Astrocyte (in vitro differentiated cells and primary cell): ENCODE measurements at regions not wholly inside any gene's neighbourhood (a gene's known extent, or its start where the extent isn't known, plus 50 kb on each side); places are given as distances from the start of the nearest gene placed in this dataset.
A peak's percentile ranks its signal among the peaks of the same experiment; 100 is the strongest.

Source experiments
- DNase-seq: peaks from one replicate; pipeline ENCODE4 v3.0.0-alpha.2; 2010; ENCODE audit warnings: low read depth
- FAIRE-seq: peaks from 2 replicates; lab custom pipeline; 2011; peaks lifted over from hg19 to GRCh38; lab: Jason Lieb, UNC
- H2AFZ ChIP-seq: 2 replicates; pipeline ENCODE4 v1.6.0; 2012; ENCODE audit warnings: low read depth, low read length, inconsistent platforms
- H3K27ac ChIP-seq: 2 replicates; pipeline ENCODE4 v1.5.1; 2011; ENCODE audit warnings: low read depth, low read length, inconsistent platforms
- H3K27me3 ChIP-seq: 2 replicates; pipeline ENCODE4 v1.6.0; 2011; ENCODE audit warnings: low read length, inconsistent platforms; ENCODE audit not compliant: insufficient read depth
- H3K36me3 ChIP-seq: 2 replicates; pipeline ENCODE4 v1.5.1; 2011; ENCODE audit warnings: low read length, inconsistent platforms; ENCODE audit not compliant: insufficient read depth
- H3K4me1 ChIP-seq: 2 replicates; pipeline ENCODE4 v1.5.1; 2011; ENCODE audit warnings: low read length, inconsistent platforms; ENCODE audit not compliant: insufficient read depth
- H3K4me2 ChIP-seq: 2 replicates; pipeline ENCODE4 v1.6.0; 2012; ENCODE audit warnings: low read length, inconsistent platforms
- H3K4me3 ChIP-seq: 2 replicates; pipeline ENCODE4 v1.5.1; 2011; ENCODE audit warnings: low read depth, mild to moderate bottlenecking, low read length, inconsistent platforms; ENCODE audit not compliant: insufficient read depth
- H3K79me2 ChIP-seq: 2 replicates; pipeline ENCODE4 v1.6.0; 2012; ENCODE audit warnings: mild to moderate bottlenecking, low read length, inconsistent platforms; ENCODE audit not compliant: insufficient read depth
- H3K9ac ChIP-seq: 2 replicates; pipeline ENCODE4 v1.6.0; 2012; ENCODE audit warnings: mild to moderate bottlenecking, low read length, inconsistent platforms
- H3K9me3 ChIP-seq: 2 replicates; pipeline ENCODE4 v1.5.1; 2012; ENCODE audit warnings: low read depth, mild to moderate bottlenecking, low read length, inconsistent platforms; ENCODE audit not compliant: insufficient read depth
- H4K20me1 ChIP-seq: 2 replicates; pipeline ENCODE4 v1.6.0; 2012; ENCODE audit warnings: low read length, inconsistent platforms; ENCODE audit not compliant: insufficient read depth
- H3K27ac Mint-ChIP-seq: one replicate; pipeline ENCODE4 v1.8.0; 2021; ENCODE audit warnings: mild to moderate bottlenecking, mixed read lengths; ENCODE audit not compliant: unreplicated experiment
- H3K27me3 Mint-ChIP-seq: one replicate; pipeline ENCODE4 v1.8.0; 2021; ENCODE audit warnings: low read depth, mixed read lengths; ENCODE audit not compliant: unreplicated experiment
- H3K36me3 Mint-ChIP-seq: one replicate; pipeline ENCODE4 v1.8.0; 2021; ENCODE audit warnings: low read depth, mixed read lengths; ENCODE audit not compliant: unreplicated experiment
- H3K4me1 Mint-ChIP-seq: one replicate; pipeline ENCODE4 v1.8.0; 2021; ENCODE audit warnings: low read depth, mixed read lengths; ENCODE audit not compliant: unreplicated experiment
- H3K4me3 Mint-ChIP-seq: one replicate; pipeline ENCODE4 v1.8.0; 2021; ENCODE audit warnings: mild to moderate bottlenecking, moderate library complexity, mixed read lengths; ENCODE audit not compliant: unreplicated experiment
- H3K9me3 Mint-ChIP-seq: one replicate; pipeline ENCODE4 v1.8.0; 2021; ENCODE audit warnings: mild to moderate bottlenecking, mixed read lengths; ENCODE audit not compliant: unreplicated experiment
- EZH2 ChIP-seq: IDR thresholded peaks from 2 replicates; pipeline ENCODE4 v1.6.1; 2012; ENCODE audit warnings: mild to moderate bottlenecking, low read length, inconsistent platforms; ENCODE audit not compliant: insufficient read depth
- TF ChIP-seq, protein P1 (sequence below): IDR thresholded peaks from 2 replicates; pipeline ENCODE4 v1.5.1; 2011; ENCODE audit warnings: low read depth, mild to moderate bottlenecking, inconsistent platforms, low read length, moderate library complexity; ENCODE audit not compliant: insufficient read depth

- Mint-ChIP-seq H3K9me3 (no peaks in the 10 kb centered on the region), H3K4me1 (no peaks in the 10 kb centered on the region), H3K27ac (no peak overlapping the region), H3K27me3 (no peaks in the 10 kb centered on the region), H3K36me3 (no peaks in the 10 kb centered on the region), H3K4me3 (no peak overlapping the region)
- no peak overlapping the region for H3K4me2 ChIP-seq
- no peak for TF ChIP-seq EZH2
- TF ChIP-seq, protein P1, sequence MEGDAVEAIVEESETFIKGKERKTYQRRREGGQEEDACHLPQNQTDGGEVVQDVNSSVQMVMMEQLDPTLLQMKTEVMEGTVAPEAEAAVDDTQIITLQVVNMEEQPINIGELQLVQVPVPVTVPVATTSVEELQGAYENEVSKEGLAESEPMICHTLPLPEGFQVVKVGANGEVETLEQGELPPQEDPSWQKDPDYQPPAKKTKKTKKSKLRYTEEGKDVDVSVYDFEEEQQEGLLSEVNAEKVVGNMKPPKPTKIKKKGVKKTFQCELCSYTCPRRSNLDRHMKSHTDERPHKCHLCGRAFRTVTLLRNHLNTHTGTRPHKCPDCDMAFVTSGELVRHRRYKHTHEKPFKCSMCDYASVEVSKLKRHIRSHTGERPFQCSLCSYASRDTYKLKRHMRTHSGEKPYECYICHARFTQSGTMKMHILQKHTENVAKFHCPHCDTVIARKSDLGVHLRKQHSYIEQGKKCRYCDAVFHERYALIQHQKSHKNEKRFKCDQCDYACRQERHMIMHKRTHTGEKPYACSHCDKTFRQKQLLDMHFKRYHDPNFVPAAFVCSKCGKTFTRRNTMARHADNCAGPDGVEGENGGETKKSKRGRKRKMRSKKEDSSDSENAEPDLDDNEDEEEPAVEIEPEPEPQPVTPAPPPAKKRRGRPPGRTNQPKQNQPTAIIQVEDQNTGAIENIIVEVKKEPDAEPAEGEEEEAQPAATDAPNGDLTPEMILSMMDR: no peak
- no peaks in the 10 kb centered on the region for H3K4me1 ChIP-seq
- DNase-seq: no peak
- H3K36me3 ChIP-seq: no peaks in the 10 kb centered on the region
- H3K9me3 ChIP-seq: no peaks in the 10 kb centered on the region
- no peak overlapping the region for H2AFZ ChIP-seq
- H3K27me3 ChIP-seq: no peaks in the 10 kb centered on the region
- no peak overlapping the region for H3K4me3 ChIP-seq
- H4K20me1 ChIP-seq: no peaks in the 10 kb centered on the region
- no peaks in the 10 kb centered on the region for H3K79me2 ChIP-seq
- no peak for FAIRE-seq
- no peak overlapping the region for H3K9ac ChIP-seq
- no peak overlapping the region for H3K27ac ChIP-seq
These were observed 604.9 kb downstream of the NR2F1-AS1 start for GRCh38 chr5:92976156-92976555.

- Histone ChIP-seq H3K79me2 (no peaks in the 10 kb centered on the region), H3K27me3 (no peaks in the 10 kb centered on the region), H3K4me3 (no peak overlapping the region), H3K4me1 (no peaks in the 10 kb centered on the region), H4K20me1 (no peaks in the 10 kb centered on the region), H3K9me3 (no peaks in the 10 kb centered on the region), H3K27ac (no peak overlapping the region), H3K4me2 (no peak overlapping the region), H2AFZ (no peak overlapping the region), H3K36me3 (no peaks in the 10 kb centered on the region), H3K9ac (no peak overlapping the region)
- Mint-ChIP-seq H3K27ac (no peak overlapping the region), H3K36me3 (no peaks in the 10 kb centered on the region), H3K27me3 (no peaks in the 10 kb centered on the region), H3K4me3 (no peak overlapping the region), H3K4me1 (no peaks in the 10 kb centered on the region), H3K9me3 (no peaks in the 10 kb centered on the region)
- FAIRE-seq (no peak), DNase-seq (peak; percentile 9)
- TF ChIP-seq, protein P1: no peak
- TF ChIP-seq EZH2: no peak
These were observed 611.2 kb downstream of the NR2F1-AS1 start for GRCh38 chr5:92969781-92970237.

- H3K4me1 ChIP-seq: no peaks in the 10 kb centered on the region
- no peaks in the 10 kb centered on the region for H3K27me3 Mint-ChIP-seq
- no peak for FAIRE-seq
- H3K4me1 Mint-ChIP-seq: no peaks in the 10 kb centered on the region
- H3K9me3 Mint-ChIP-seq: no peaks in the 10 kb centered on the region
- no peak overlapping the region for H3K4me2 ChIP-seq
- TF ChIP-seq EZH2: no peak
- TF ChIP-seq, protein P1: no peak
- no peak overlapping the region for H3K4me3 ChIP-seq
- H3K4me3 Mint-ChIP-seq: no peak overlapping the region
- H4K20me1 ChIP-seq: no peaks in the 10 kb centered on the region
- no peak for DNase-seq
- H3K79me2 ChIP-seq: no peaks in the 10 kb centered on the region
- H2AFZ ChIP-seq: no peak overlapping the region
- H3K27ac Mint-ChIP-seq: no peak overlapping the region
- H3K27me3 ChIP-seq: no peaks in the 10 kb centered on the region
- H3K27ac ChIP-seq: no peak overlapping the region
- no peaks in the 10 kb centered on the region for H3K36me3 ChIP-seq
- H3K9ac ChIP-seq: no peak overlapping the region
- H3K36me3 Mint-ChIP-seq: no peaks in the 10 kb centered on the region
- H3K9me3 ChIP-seq: no peaks in the 10 kb centered on the region
These were observed 611.7 kb downstream of the NR2F1-AS1 start for GRCh38 chr5:92969191-92969780.
